Fibroblast of skin of right quadriceps (primary cell): ENCODE measurements at regions not wholly inside any gene's neighbourhood (a gene's known extent, or its start where the extent isn't known, plus 50 kb on each side); places are given as distances from the start of the nearest gene placed in this dataset.
A peak's percentile ranks its signal among the peaks of the same experiment; 100 is the strongest.
"Not testable (repeated sequence)": the region's sequence is repeated elsewhere in the genome, so short reads cannot be mapped to it uniquely, and the experiment has no call there.

ENCODE experiments used
- DNase-seq: peaks from one replicate; pipeline ENCODE4 v3.0.0-alpha.2; 2013

GRCh38 chr7:45807832-45808231 lies 65.0 kb downstream of the CCDC201 start:
- not testable (repeated sequence) for DNase-seq

- not testable (repeated sequence) for DNase-seq
These were observed 70.7 kb downstream of the CCDC201 start for GRCh38 chr7:45802214-45802613.

GRCh38 chr7:45797264-45797663 lies 75.6 kb downstream of the CCDC201 start:
- peak; percentile 81 for DNase-seq

- DNase-seq = peak; percentile 19
These were observed 83.2 kb downstream of the CCDC201 start for GRCh38 chr7:45789641-45790040.

GRCh38 chr7:45785724-45786123 lies 87.2 kb downstream of the CCDC201 start:
- not testable (repeated sequence) for DNase-seq

GRCh38 chr7:45784775-45785174 lies 88.1 kb downstream of the CCDC201 start:
- not testable (repeated sequence) for DNase-seq
